Activated B cell treated with CpG ODN at 0.5 μM for 24 hours (primary cell): ENCODE measurements at regions not wholly inside any gene's neighbourhood (a gene's known extent, or its start where the extent isn't known, plus 50 kb on each side); places are given as distances from the start of the nearest gene placed in this dataset.

Source experiments
- ATAC-seq: fragments of 200-7000 bp; cut with Tn5 transposase; one replicate; pipeline ENCODE4 v1.10.0; 2021; ENCODE audit warnings: low read depth, mild to moderate bottlenecking, moderate library complexity
- CTCF ChIA-PET: fragments of 350-600 bp; sonication (Branson Sonifier 250); formaldehyde crosslinking; loops from one replicate; lab custom pipeline; 2021; ENCODE audit warnings: antibody characterized with exemption; lab: Charles Lee
- POLR2A ChIA-PET: fragments of 350-600 bp; sonication (Branson Sonifier 250); formaldehyde crosslinking; loops from one replicate; lab custom pipeline; 2021; ENCODE audit warnings: antibody characterized with exemption; lab: Charles Lee
- DNase-seq: peaks from one replicate; pipeline ENCODE4 v3.0.0; 2022
- H3K27ac Mint-ChIP-seq: one replicate; pipeline ENCODE4 v1.8.0; 2020; ENCODE audit warnings: mixed read lengths
- H3K27me3 Mint-ChIP-seq: one replicate; pipeline ENCODE4 v1.8.0; 2021; ENCODE audit warnings: mixed read lengths
- H3K36me3 Mint-ChIP-seq: one replicate; pipeline ENCODE4 v1.8.0; 2021; ENCODE audit warnings: low read depth, mixed read lengths
- H3K4me1 Mint-ChIP-seq: one replicate; pipeline ENCODE4 v1.8.0; 2021; ENCODE audit warnings: mixed read lengths
- H3K4me3 Mint-ChIP-seq: one replicate; pipeline ENCODE4 v1.8.0; 2020; ENCODE audit warnings: mild to moderate bottlenecking, mixed read lengths
- H3K9me3 Mint-ChIP-seq: one replicate; pipeline ENCODE4 v1.8.0; 2020; ENCODE audit warnings: mixed read lengths
- CTCF ChIP-seq: fragments of 200-600 bp; IDR thresholded peaks from one replicate; pipeline ENCODE4 v1.8.0; 2022; ENCODE audit warnings: antibody characterized with exemption, mild to moderate bottlenecking
- intact Hi-C: fragments of 100-400 bp; cut with micrococcal nuclease; formaldehyde crosslinking; loops from one replicate; pipeline ENCODE4 v1.15.1; 2024

GRCh38 chr22:49151256-49152126 is 676.2 kb downstream of the BRD1 start:
- no peaks in the 10 kb centered on the region for H3K27me3 Mint-ChIP-seq
- no peak for TF ChIP-seq CTCF
- peaks cover 4% of the 10 kb centered on the region for H3K9me3 Mint-ChIP-seq
- intact Hi-C loops: no loop called here
- ChIA-PET CTCF (no interaction called here), POLR2A (no interaction called here)
- H3K4me3 Mint-ChIP-seq: no peak overlapping the region
- no peak overlapping the region for H3K27ac Mint-ChIP-seq
- no peaks in the 10 kb centered on the region for H3K4me1 Mint-ChIP-seq
- no peaks in the 10 kb centered on the region for H3K36me3 Mint-ChIP-seq
- ATAC-seq (no peak), DNase-seq (no peak)

- intact Hi-C loops: no loop called here
- no peak overlapping the region for H3K4me3 Mint-ChIP-seq
- TF ChIP-seq CTCF: no peak
- no peak overlapping the region for H3K27ac Mint-ChIP-seq
- no peaks in the 10 kb centered on the region for H3K27me3 Mint-ChIP-seq
- ATAC-seq: no peak
- H3K36me3 Mint-ChIP-seq: no peaks in the 10 kb centered on the region
- ChIA-PET CTCF (no interaction called here), POLR2A (no interaction called here)
- DNase-seq: no peak
- H3K4me1 Mint-ChIP-seq: no peaks in the 10 kb centered on the region
- H3K9me3 Mint-ChIP-seq: peaks cover 1% of the 10 kb centered on the region
These were observed 676.9 kb downstream of the BRD1 start for GRCh38 chr22:49150801-49151221.

- TF ChIP-seq CTCF: no peak
- POLR2A ChIA-PET: no interaction called here
- H3K4me3 Mint-ChIP-seq: no peak overlapping the region
- no peaks in the 10 kb centered on the region for H3K36me3 Mint-ChIP-seq
- no peak overlapping the region for H3K27ac Mint-ChIP-seq
- no peaks in the 10 kb centered on the region for H3K27me3 Mint-ChIP-seq
- no peaks in the 10 kb centered on the region for H3K4me1 Mint-ChIP-seq
- DNase-seq (no peak), ATAC-seq (no peak)
- no peaks in the 10 kb centered on the region for H3K9me3 Mint-ChIP-seq
- CTCF ChIA-PET: no interaction called here
- intact Hi-C loops: no loop called here
These were observed 677.7 kb downstream of the BRD1 start for GRCh38 chr22:49149721-49150608.

- H3K36me3 Mint-ChIP-seq: no peaks in the 10 kb centered on the region
- no peak overlapping the region for H3K27ac Mint-ChIP-seq
- H3K4me3 Mint-ChIP-seq: no peak overlapping the region
- H3K27me3 Mint-ChIP-seq: no peaks in the 10 kb centered on the region
- intact Hi-C loops: no loop called here
- ATAC-seq (no peak), DNase-seq (no peak)
- ChIA-PET CTCF (no interaction called here), POLR2A (no interaction called here)
- no peak for TF ChIP-seq CTCF
- no peaks in the 10 kb centered on the region for H3K4me1 Mint-ChIP-seq
- H3K9me3 Mint-ChIP-seq: no peaks in the 10 kb centered on the region
These were observed 678.7 kb downstream of the BRD1 start for GRCh38 chr22:49148895-49149418.
